ENCODE measurements at regions not wholly inside any gene's neighbourhood (a gene's known extent, or its start where the extent isn't known, plus 50 kb on each side); places are given as distances from the start of the nearest gene placed in this dataset.

DNA sequence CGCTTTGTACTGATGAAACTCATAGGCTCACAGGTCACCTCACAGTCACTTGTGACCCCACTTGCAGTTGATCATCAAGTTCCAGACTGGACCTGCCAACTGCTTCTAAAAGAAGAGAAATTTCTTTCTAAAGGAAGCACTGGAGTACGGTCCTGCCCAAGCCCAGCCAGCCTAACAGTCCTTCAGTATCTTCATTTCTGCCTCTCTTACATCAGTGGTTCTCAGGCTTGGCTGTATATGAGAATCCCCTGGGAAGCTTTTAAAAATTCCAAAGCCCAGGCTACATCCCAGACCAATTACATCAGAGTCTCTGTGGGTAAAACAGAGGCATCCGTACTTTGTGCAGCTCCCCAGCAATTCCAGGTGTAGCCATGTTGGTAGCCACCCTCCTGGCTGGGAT, 282.1 kb downstream of the NFIB start:
- no peak for DNase-seq

GRCh38 chr9:14031060-14031414, 282.9 kb downstream of the NFIB start:
- no peak for DNase-seq

DNA sequence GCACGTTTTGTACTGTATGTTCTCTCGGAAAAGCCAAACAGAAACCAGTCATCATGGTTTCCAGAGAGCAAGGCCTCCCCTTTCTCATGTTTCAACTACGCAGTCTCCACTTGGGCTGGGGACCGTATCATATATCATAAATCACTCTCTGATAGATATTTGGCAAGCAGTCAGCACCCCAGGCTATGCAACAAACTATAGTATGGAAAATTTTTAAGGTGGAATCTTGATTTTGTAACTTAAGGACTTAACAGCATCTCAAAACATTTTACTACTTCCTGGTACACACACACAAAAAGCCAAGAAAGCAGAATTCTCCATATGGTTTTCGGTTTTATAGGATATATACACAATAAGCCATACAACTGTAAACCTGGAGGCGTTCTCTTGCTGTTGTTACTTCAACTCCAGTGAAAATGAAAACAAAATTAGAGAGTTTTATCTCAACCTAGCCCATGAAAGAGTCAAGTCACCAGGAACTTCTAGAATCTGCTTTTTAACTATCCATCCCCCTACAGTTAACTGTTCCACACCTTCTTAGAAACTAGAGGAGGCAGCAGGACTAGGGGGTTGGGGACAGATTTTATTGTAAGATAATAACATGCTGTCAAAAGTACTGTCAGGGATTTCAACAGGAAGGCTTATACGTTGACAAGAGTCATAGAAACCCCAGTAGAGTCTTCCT, 283.4 kb downstream of the NFIB start:
- no peak for DNase-seq

GRCh38 chr9:14029806-14030374, 284.1 kb downstream of the NFIB start:
- DNase-seq: no peak

DNA sequence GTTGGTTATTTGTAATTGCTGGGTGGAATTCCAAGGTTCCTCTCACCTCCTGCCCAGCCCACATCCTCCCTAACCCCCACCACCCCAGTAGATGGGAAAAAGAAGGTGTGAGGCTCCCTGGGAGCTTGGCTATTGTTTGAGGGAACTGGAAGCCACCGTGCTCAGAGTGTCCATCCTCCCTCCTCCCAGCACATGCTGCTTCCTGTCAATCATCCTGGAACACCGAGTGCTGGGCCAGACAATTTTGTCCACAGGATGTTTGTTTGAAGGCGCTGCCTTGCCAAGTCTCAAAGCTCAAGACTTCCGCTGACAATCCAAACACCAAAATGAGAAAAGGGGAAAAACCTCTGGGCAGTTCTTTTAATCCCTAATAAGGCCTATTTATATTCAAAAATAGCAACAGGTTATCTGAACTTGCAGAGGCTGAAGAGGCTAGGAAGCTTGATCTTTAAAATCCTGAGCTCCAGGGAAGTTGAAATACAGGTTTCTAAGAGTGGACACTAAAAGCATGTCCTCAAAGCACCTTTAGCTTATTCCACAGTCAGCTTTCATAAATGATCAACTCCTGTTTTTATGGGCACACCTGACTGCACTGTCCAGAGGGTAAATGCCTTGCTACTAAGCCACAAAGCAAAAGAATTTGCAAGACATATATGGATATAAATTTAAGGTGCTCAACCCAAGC, 286.7 kb downstream of the NFIB start:
- no peak for DNase-seq

- no peak for DNase-seq
Measured at GRCh38 chr9:14025741-14026140, 288.2 kb downstream of the NFIB start.

- no peak for DNase-seq
Measured at GRCh38 chr9:14023285-14023684, 290.7 kb downstream of the NFIB start.

GRCh38 chr9:14021871-14022525, 291.9 kb downstream of the NFIB start:
- DNase-seq: no peak

GRCh38 chr9:14018081-14018480, 295.9 kb downstream of the NFIB start:
- no peak for DNase-seq

DNA sequence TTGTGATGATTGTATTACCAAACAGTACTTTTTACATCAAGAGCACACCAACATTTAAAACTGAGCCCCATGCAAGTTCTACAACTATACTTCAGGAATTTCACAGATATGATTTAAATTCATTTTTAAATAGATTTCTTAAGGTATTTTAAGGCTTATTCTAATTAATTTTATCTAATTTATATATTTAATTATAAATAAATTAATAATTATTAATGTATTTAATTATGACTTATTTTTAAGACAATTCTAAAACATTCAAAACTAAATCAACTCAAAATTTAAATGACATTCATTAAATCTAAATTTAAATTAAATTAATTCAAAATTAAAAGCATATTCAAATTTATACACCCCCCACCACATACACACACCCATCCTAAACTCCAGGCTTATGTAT, 299.2 kb downstream of the NFIB start:
- DNase-seq: no peak

DNA sequence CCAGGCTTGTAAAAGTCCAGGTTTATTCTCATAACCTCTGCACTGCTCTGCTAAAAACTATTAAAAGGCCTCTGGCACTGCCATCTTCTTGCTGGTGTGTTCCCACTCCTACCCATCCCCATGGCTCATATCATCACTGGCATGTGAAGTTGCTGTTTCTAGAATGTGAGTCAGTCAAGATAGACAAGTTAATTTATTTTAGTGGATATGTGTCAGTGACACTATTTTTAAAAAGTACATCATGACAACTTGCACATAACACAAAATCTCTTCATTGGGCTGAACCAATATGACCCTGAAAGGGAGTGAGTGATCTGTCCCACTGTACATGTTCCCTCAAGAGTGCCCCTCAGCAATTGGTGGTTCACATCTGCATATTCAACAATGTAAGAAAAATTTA, 299.7 kb downstream of the NFIB start:
- no peak for DNase-seq

- no peak for DNase-seq
Measured at GRCh38 chr9:14011799-14012560, 302.0 kb downstream of the NFIB start.

DNA sequence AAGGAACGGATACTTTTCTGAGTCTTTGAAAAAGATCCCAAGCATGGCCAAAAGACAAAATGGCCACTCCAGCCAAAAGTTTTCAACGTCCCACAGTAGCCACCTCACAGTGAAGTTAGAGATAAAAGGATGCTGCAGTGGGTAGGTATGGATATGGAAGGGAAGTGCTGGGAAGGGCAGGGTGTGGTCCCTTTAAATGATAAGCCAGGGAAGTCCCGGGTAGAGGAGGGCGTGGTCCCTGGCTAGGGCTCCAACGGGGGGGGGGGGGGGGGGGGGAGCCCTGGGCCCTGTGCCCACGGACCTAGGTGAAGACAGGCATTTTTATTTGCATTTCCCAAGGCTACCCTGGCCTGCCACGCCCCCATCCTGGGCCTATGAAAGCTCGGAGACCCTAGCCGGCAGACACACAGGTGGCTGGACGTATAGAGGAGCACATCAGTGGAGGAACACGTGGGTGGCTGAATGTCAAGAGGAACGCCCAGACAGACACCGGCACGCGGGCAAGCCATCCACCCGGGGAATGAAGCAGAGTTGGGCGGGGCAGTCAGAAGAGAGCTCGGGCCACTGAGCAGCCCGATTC, 306.7 kb downstream of the NFIB start:
- DNase-seq: no peak

DNA sequence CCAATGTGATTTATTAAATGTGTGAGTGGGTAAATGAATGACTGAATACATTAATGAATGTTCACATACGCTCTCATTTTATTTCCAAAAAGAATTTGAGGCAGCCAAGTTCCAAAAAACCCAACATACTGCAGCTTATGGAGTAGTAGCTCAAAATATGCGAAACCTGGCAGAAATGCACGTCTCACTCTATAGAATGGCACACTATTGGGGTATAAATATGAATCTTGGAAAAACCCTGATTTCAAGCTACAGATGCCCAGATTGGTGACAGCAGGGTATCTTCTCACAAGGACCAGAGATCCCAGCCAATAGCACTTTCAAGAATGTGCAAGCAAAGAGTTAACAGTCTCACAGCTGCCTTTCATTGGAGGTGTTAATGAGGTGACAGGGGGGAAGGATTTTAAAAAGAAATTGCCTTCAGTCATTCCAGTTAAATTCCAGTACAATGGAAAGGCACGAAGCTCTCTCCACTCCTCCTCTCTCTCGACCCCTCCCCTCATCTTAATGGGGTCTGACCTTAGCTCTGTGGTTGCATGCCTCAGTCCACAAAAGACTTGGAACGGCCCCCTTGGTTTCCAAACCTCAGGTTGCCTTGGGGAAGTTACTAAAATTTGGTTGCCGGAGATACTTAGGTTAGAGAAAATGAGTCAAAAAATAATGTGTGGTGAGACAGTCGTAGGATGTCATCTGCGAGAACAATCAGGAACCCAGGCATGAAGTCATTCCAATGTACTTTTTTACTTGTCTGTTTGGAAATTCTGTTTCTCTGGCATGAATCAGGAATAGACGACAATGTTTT, 307.4 kb downstream of the NFIB start:
- DNase-seq: no peak

DNA sequence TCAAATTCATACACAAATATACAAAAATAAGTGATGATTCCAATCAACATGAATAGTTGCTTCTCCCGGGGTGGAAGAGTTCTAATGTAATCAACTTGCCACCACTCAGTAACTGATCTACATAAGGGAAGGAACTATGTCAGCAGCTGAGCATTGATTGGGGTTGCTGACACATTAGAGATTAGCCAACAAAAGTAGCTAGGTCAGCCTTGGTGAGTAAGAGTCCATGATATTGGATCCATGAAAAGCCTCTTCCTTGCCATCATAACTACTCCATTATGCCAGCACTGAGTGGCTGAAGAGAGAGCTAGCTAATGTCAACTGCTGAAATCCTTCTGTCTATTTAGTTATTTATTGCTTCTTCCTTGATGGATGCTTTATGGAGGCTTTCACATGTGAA, 309.8 kb downstream of the NFIB start:
- no peak for DNase-seq

- no peak for DNase-seq
Measured at GRCh38 chr9:13994240-13994639, 319.7 kb downstream of the NFIB start.

GRCh38 chr9:13993632-13994185, 320.2 kb downstream of the NFIB start:
- no peak for DNase-seq

- no peak for DNase-seq
Measured at GRCh38 chr9:13992138-13993088, 321.5 kb downstream of the NFIB start.

DNA sequence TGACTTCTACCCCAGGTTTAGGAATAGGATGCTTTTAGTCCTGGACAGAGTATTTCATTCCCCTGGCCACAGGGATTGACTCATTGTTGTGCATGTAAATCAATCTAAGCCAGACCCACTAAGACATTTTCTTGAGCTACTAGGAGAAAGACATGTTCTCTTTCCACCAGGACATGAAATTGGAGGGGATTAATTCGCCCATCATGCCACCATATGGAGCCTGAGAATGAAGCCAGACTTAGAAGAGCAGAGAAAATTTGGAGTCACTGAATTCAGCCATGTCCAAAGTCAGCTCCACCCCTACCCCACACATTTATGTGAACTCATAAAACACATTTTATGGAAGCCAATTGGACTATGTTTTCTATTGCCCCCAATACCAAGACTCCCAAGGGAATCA, 322.5 kb downstream of the NFIB start:
- no peak for DNase-seq

DNA sequence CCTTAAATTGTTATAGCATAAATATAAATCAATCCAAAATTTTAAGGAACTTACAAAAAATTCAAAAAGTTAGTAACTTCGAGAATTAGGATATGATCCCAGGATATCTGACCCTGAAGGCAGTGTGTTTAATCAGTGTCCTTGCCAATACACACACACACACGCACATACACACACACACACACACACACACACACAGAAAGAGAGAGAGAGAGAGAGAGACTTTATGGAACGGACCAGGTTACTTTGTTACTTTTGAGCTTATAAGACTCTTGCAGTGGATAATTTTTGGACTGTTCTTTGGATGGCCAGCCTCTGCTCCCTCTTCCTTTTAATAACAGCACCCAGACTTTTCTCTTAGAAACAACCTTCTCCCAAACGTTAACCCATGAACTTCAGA, 322.9 kb downstream of the NFIB start:
- no peak for DNase-seq

DNA sequence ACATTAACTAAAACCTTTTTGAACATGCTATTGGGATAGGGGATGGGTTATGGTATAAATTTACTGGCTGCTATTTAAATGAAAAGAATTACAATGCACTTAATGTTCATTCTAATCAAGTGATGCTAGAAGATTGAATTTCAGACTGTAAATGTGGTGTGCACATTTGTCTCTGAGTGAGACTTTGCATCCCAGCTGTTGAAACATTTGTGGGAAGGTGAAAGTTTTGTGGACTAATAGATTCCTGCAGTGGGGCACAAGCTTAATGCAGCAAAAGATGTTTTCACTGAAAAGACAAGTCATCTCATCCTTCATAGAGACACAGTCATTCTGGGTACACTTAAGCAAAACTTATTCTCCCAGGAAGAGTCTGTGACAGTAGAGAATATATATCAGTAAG, 323.6 kb downstream of the NFIB start:
- no peak for DNase-seq
